ENCODE measurements at regions not wholly inside any gene's neighbourhood (a gene's known extent, or its start where the extent isn't known, plus 50 kb on each side); places are given as distances from the start of the nearest gene placed in this dataset.

DNA sequence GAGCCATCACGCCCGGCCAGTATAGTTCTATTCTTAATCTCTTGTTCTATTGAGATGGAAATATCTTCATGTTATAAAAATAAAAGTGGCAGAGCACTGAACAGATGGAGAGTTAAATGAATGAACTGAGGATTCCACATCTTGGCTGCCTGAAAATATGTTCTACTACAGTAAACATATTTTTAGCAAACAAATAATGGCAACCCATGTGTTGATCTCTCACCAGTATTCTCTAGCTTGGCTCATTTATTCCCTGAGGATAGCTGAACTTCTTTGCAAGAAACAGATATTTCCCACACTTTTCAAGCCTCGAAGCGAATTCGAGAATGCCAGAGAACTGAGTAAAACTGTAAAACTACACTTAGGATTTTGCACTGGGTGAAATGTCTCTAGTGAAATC lies 58.9 kb downstream of the DIRAS3 start:
- no peak for DNase-seq (ENCODE audit: low spot score)
- no peak for ATAC-seq

DNA sequence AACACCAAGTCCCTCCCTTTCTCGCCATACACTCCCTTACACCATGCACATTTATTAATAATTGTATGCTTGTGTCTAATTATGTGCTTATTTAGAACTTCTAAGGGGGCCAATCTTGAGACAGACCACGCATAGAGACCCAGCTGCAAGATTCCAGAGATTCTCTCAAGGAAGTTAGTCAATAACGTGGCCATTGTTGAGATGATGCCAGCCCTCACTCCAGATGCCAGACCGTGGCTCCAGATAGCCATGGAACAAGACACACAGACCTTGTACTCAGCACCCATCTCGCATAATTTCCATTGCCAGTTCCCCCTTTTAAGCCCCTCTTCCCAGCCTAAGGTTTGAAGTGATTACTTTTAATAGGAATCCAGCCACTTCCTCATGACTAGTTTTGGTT lies 62.4 kb downstream of the DIRAS3 start:
- no peak for ATAC-seq

DNA sequence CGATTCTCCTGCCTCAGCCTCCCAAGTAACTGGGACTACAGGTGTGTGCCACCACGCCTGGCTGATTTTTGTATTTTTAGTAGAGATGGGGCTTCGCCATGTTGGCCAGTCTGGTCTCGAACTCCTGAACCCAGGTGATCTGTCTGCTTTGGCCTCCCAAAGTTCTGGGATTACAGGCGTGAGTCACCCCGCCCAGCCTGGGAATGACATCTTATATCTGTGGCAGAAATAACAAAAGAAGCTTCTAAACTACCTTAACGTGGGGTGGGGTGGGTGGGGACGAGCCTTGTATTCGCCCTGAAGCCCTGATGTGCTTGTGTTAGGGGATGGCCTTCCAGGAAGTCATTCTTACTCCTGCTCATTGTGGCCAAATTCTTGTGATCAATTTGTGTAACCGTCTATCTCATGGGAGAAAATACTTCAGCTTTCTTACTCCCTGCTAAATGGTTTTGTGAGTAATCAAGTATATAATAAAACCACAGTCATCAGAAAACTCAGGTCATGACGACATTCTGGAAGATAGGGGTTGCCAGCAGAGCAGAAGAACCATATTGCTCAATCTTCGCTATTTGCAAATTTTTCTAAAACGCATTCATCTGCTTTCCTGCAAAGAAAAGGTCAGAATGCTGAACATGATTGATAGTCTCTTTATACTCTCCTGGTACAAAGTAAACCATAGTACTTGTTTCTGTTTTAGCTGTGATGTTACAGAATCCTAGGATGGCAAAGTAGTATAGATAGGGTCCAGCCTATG lies 63.2 kb downstream of the DIRAS3 start:
- DNase-seq (ENCODE audit: low spot score) = no peak
- ATAC-seq = peak; percentile 36

More for the DNA sequence above, 62.4 kb downstream of the DIRAS3 start:
- DNase-seq (ENCODE audit: low spot score) = no peak

DNA sequence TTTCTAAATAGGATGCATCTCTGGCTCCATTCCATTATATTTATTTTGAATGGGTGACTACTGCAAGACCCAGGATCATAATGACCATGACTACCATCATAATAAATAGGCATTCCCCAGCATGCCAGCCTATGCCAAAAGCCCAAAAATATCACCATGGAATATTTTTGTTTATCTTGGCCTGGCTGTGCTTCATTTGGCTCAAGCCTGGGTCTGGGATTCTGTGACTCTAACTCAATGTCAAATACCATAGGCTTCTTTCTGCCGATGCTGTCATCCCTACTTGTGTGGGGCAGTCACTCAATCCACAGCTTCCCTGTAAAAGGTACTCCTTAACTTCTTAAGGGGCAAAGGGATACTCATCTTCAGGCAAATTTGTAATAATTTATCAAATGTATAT lies 66.6 kb downstream of the DIRAS3 start:
- DNase-seq (ENCODE audit: low spot score) = no peak
- no peak for ATAC-seq

DNA sequence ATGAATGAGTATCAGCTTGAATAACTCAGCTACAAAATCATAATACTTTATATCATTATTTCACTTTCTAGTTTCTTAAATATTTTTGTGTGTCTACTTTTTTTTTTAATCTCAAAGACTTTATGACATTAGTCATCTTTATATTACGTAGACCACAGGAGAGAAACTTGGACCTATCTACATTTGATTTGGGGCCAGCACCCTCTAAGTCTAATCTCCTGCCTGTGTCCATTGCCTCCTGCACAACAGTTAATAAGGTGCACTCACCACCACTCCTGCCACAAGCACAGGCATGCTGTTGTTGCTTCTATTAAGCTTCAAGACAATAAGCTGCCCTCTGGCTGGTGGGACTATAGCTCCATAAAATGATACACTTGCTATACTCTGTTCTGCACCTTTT lies 70.4 kb downstream of the DIRAS3 start:
- DNase-seq (ENCODE audit: low spot score) (no peak), ATAC-seq (no peak)

DNA sequence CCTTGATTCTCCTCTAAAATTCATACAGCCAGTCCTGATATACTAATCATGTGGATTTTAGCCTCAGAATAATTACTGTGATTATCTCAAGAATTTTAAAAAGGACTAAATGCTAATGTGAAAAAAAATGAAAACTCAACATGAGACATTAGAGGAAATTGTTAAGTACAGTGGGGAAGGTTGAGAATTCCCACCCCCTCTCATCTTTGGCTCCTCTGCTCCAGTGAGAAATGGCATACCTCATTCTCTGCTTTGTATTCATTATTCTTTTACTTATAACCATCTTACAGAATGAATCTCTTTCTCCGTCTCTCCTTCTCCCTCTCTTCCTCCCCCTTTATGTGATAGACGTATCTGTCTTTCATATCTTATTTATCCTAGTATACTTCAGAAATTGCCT lies 70.9 kb downstream of the DIRAS3 start:
- DNase-seq (ENCODE audit: low spot score) (no peak), ATAC-seq (no peak)

DNA sequence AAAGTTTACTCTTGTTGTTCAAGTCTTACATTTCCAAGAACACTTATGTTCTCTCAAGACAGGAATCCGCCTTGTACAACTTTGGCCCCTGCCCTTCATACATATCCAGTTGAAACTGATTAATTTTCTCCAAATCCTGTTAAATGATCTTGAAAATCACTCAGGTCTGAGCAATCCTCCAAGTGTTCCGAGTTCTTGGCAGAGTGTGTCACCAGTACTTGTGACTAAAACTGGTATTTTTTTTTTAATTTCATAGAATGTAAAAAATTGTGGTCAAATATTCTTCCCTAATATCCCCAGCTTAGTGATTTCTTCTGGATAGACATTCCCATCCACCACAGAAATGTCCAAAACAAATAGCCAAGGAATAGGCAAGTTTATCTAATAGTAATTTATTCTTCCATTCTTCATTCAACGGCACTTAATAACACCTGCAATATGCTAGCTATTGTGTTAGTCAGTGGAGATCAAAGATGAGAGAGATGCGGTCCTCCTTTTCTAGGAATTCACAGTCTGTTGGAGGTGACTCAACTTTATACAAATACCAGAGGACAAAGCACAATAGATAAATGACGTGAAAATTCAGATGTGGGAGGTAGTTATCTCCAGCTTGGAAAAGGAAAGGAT lies 71.4 kb downstream of the DIRAS3 start:
- DNase-seq (ENCODE audit: low spot score) (no peak), ATAC-seq (no peak)

DNA sequence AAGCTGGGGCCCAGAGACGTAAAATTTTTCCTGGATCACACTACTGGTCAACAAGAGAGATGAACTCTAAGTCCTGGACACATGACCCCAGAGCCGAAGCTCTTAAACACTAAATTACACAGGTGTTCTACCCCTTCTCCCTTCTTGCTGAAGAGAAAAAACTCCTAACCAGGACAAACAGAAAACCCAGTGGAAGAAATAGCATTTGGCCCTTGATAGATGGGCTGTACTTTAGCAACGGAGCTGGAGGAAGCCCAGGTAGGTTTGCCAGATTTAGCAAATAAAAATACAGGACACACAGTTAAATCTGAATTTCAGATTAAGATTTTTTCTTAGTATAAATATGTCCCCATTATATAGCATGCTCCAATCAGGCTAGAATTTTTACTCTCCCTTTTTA lies 72.7 kb downstream of the DIRAS3 start:
- DNase-seq (ENCODE audit: low spot score) (no peak), ATAC-seq (peak; percentile 18)

DNA sequence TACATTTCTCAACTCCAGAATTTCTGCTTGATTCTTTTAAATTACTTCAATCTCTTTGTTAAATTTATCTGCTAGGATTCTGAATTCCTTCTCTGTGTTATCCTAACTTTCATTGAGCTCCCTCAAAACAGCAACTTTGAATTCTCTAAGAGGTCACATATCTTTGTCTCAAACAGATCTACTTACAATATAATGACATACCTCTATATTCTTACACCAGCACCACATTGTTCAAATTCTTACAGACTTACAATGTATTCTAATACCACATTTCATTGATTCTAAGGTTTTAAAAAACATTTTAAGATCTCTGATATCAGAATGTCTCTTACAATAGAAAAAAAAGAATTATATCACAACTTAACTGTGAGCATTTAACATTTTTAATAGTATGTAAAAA lies 77.4 kb downstream of the DIRAS3 start:
- DNase-seq (ENCODE audit: low spot score) (no peak), ATAC-seq (no peak)

DNA sequence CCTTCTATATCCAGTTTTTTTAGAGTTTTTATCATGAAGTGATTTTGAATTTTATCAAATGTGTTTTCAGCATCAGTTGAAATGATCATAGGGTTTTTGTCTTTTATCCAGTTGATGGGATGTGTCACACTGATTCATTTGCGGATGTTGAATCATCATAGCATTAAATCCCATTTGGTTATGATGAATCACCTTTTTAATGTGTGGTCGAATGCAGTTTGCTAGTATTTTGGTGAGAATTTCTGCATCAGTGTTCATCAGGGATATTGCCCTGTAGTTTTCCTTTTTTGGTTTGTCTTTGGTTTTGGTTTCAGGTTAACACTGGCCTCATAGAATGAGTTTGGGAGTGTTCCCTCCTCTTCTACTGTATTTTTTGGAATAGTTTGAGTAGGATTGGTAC lies 80.3 kb downstream of the DIRAS3 start:
- ATAC-seq (no peak), DNase-seq (ENCODE audit: low spot score) (no peak)

DNA sequence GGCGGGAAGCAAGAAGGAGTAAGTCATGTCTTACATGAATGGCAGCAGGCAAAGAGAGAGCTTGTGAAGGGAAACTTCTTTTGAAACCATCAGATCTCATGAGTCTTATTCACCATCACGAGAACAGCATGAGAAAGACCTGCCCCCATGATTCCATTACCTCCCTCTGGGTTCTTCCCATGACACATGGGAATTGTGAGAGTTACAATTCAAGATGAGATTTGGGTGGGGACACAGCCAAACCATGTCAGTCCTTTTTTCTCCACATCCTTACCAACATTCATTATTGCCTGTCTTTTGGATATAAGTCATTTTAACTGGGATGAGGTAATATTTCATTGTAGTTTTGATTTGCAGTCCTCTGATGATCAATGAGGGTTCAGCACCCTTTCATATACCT lies 81.0 kb downstream of the DIRAS3 start:
- DNase-seq (ENCODE audit: low spot score) (no peak), ATAC-seq (no peak)

DNA sequence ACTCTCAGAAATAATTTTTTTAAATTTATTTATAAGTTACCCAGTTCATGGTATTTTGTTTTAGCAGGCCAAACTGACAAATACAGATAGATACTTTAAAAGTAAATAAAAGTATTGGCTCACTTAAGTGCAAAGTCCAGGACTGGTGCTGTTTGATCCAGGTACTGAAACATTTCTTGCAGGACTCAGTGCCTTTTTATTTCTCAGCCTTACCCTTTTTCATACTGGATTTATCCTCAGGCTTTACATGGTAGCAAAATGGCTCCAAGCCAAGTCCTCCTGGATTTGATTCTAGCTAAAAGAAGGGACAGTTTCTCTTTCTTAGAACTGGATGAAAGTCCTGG lies 83.8 kb downstream of the DIRAS3 start:
- ATAC-seq = peak; percentile 90
- no peak for DNase-seq (ENCODE audit: low spot score)

DNA sequence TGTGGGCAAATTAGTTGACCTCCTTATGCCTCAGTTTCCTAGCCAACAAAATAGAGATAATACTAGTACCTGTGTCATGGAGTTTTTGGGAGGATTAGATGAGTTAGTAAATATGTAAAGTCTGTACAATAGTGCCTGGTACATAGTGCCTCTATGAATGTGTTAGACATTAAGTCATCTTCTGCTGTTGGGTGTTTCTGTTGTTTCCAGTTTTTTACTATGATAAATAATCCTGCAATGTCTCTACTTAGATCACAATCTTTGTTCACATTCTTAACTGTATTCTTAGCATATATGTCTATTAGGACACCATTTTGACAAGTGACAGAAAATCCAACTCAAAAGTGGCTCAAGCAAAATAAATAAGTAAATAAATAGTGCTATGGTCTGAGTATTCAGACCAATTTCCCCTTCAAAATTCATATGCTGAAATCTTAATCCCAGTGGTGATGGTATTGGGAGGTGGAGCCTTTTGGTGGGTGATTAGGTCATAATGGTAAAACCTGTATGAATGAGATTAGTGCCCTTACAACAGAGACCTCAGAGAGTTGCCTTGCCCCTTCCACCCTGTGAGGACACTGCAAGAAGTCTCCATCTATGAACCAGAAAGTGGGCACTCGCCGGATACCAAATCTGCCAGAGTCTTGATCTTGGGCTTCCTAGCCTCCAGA lies 84.3 kb downstream of the DIRAS3 start:
- DNase-seq (ENCODE audit: low spot score) (no peak), ATAC-seq (peak; percentile 48)

DNA sequence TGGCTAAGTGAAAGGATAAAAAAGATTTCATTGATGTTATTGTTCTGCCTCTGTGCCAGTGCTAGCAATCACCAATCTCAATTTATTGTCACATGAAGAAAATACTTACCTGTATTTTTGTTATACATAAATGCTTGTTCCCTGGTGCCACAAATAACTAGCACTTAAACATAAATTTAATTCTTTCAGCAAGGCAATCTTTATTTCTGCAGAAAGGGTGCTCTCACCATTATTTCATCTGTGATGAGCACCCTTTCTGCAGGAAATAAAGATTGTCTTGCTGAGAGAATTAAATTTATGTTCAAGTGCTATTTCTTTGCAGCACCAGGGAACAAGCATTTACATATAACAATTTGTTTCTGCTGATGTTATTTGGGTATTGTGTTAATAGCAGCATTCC lies 87.2 kb downstream of the DIRAS3 start:
- ATAC-seq = no peak
- no peak for DNase-seq (ENCODE audit: low spot score)

DNA sequence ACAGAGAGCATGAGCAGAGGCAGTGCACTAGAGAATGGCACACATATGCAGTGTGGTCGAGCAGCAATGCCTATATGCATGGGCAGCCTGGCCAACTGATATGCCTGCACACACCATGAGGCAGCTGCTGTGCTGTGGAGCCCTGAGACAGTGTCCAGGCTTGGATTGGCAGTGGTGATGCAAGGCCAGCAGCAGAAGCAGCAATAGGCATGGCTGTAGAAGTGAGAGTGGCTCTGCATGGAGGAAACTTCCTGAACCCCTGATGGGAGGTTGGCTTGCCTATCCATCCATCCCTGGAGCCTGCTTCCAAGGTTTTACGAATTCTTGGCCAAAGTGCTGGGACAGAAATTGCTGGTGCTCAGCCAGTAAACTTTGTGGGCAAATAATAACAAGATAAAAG lies 89.7 kb downstream of the DIRAS3 start:
- no peak for DNase-seq (ENCODE audit: low spot score)
- ATAC-seq = no peak

DNA sequence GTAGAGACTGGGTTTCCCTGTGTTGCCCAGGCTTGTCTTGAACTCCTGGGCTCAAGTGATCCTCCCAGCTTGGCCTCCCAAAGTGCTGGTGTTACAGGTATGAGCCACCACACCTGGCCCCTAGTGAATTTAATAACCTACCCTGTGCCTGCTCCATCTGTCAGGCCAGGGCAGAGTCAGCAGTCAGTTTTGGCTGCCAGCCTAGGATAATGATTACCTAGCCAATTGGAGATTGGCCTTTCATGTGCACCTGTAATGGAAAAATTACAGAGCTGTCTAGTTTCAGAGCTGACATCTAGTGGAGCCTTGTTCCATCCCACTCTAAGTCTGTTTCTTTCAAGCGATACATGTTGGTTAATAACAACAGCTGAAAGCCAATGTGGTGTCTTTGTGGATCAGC lies 92.0 kb downstream of the DIRAS3 start:
- ATAC-seq (peak; percentile 61), DNase-seq (ENCODE audit: low spot score) (no peak)

DNA sequence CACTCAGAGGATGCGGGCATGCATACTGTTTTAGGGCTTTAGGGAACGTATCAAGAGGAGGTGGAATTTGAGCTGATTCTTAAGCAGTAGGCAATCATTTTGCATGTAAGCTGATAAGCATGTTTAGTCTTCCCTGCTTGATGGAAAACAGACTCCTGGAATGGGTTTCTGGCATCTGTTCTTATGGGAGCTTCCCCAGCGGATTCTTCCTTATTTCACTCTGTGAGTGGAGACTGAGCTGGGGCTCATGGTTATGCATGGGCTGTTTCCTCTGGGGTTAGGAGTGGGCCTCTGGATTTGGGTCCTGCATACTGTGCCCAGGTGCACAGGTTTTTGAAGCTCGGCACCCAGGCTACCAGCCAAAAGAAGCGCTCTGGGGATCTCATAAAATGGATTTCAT lies 93.4 kb downstream of the DIRAS3 start:
- DNase-seq (ENCODE audit: low spot score) = no peak

DNA sequence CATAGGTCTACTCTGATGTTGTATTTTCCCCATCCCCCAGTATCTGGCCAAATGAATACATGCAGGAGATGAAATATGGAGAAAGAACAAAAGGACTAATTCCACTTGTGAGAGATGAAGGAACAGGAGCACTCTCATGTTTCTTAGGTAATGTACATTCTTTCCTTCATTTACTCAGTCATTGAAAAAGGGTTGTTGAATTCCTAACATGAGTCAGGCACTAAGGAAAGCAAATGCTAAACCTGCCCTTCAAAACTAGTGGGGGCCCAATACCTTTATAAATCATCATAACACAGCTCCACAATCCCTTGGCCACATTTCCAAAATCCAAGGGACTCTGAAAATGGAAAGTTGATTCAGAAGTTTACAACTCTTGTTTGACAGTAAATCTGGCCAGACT lies 94.3 kb downstream of the DIRAS3 start:
- DNase-seq (ENCODE audit: low spot score) = no peak
- ATAC-seq = no peak

More for the DNA sequence above, 93.4 kb downstream of the DIRAS3 start:
- ATAC-seq = peak; percentile 13

DNA sequence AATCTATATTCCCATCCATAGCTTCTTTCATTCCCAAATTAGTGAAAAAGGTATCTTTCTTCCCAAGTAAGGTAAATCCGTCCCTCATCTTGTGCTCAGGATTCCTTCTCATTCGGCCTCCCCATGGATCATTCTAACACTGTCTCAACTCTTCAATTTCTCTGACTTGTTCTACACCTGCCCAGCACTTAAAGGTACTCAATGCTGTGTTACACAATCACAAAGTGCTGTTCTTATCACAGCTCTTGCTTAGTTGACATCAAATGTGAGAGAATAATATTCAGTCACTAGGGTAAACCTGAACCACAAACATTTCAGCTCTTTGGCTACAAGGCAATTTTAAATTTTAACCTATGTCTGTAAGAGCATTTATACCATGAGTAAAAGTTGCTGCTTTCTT lies 94.8 kb downstream of the DIRAS3 start:
- ATAC-seq (no peak), DNase-seq (ENCODE audit: low spot score) (no peak)

DNA sequence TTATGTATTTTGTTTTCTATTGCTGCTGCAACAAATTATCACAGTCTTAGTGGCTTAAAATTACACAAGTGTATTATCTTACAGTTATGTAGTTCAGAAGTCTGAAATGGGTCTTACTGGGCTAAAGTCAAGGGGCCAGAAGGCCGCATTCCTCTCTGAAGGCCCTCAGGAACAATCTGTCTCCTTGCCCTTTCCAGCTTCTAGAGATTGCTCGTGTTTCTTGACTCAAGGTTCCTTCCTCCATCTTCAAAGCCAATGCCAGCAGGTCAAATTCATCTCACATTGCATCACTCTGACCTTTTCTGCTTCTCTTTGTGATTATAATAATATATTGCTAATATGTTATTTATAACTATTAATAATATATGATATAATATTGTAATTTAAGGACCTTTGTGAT lies 97.1 kb downstream of the DIRAS3 start:
- no peak for DNase-seq (ENCODE audit: low spot score)
- ATAC-seq = no peak

DNA sequence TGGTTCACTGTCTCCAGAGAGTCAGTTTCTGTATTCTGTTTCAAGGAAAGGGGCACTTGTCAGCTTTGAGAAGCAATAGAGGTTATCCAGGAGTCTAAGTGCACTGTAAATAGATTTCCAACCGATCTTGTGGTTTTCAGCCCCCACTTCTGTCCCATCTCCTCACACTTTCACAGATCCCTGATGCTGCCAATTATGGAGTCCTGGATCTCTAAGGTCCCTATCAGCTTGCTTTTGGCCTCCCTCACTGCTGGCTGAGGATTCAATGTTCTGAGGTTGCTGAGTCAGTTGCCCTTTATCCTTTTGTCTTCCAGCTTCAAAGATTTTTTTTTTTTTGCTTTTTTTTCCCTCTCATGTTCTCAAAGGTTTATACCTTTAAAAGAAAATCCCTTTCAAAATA lies 98.4 kb downstream of the DIRAS3 start:
- ATAC-seq = no peak

DNA sequence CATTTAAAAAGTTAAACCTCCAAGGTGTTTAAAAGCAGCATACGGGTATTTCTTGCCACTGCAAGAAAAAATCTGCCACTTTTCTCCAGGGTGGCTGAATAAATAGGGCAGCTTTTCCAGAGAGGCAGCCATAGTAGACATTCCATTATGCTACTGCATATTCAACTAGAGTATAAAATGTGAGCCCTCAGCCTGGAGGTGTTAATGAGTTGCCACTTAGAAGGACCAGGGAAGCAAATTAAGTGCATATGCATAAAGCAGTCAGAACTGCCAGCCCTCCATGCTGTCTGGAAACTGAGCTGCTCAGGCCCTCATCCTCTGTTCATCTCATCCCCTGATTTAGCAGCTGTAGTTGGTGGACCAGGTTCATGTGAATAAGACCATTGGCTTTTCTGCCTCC lies 99.4 kb downstream of the DIRAS3 start:
- ATAC-seq = no peak
- DNase-seq (ENCODE audit: low spot score) = no peak

More for the DNA sequence above, 98.4 kb downstream of the DIRAS3 start:
- no peak for DNase-seq (ENCODE audit: low spot score)
